GM23338 (cell line): ENCODE measurements at regions not wholly inside any gene's neighbourhood (a gene's known extent, or its start where the extent isn't known, plus 50 kb on each side); places are given as distances from the start of the nearest gene placed in this dataset.

Source experiments
- ATAC-seq: fragments of 200-7000 bp; cut with Tn5 transposase; 3 replicates; pipeline ENCODE4 v1.9.1; 2020
- DNase-seq: peaks from one replicate; pipeline ENCODE4 v3.0.0-alpha.2; 2015; ENCODE audit warnings: low spot score
- H2AFZ ChIP-seq: fragments of 200-600 bp; sonication (generic); 2 replicates; pipeline ENCODE4 v1.8.0; 2016; ENCODE audit warnings: antibody characterized with exemption, mild to moderate bottlenecking, moderate library complexity
- H3F3A ChIP-seq: fragments of 200-600 bp; sonication (generic); replicated peaks from 2 replicates; pipeline ENCODE4 v1.8.0; 2017; ENCODE audit warnings: antibody characterized with exemption, mixed run types, low read depth
- H3K27ac ChIP-seq: fragments of 200-600 bp; sonication (generic); 2 replicates; pipeline ENCODE4 v1.6.1; 2016; ENCODE audit warnings: low read depth
- H3K27me3 ChIP-seq: fragments of 200-600 bp; sonication (generic); 2 replicates; pipeline ENCODE4 v1.8.0; 2016; ENCODE audit warnings: mild to moderate bottlenecking, mixed run types, moderate library complexity; ENCODE audit not compliant: insufficient read depth
- H3K36me3 ChIP-seq: fragments of 200-600 bp; sonication (generic); 2 replicates; pipeline ENCODE4 v1.8.0; 2016; ENCODE audit warnings: mild to moderate bottlenecking; ENCODE audit not compliant: insufficient read depth
- H3K4me1 ChIP-seq: fragments of 200-600 bp; sonication (generic); 2 replicates; pipeline ENCODE4 v1.8.0; 2016; ENCODE audit warnings: mild to moderate bottlenecking, moderate library complexity; ENCODE audit not compliant: insufficient read depth
- H3K4me2 ChIP-seq: fragments of 200-600 bp; sonication (generic); 2 replicates; pipeline ENCODE4 v1.7.1; 2017; ENCODE audit warnings: mixed run types
- H3K4me3 ChIP-seq: fragments of 200-600 bp; sonication (generic); 2 replicates; pipeline ENCODE4 v1.6.1; 2016; ENCODE audit warnings: mixed run types
- H3K79me2 ChIP-seq: fragments of 200-600 bp; sonication (generic); replicated peaks from 2 replicates; pipeline ENCODE4 v1.8.0; 2017; ENCODE audit warnings: mild to moderate bottlenecking; ENCODE audit not compliant: insufficient read depth
- H3K9me2 ChIP-seq: fragments of 200-600 bp; sonication (generic); 2 replicates; pipeline ENCODE4 v1.8.0; 2017; ENCODE audit not compliant: insufficient read depth
- H4K20me1 ChIP-seq: fragments of 200-600 bp; sonication (generic); replicated peaks from 2 replicates; pipeline ENCODE4 v1.8.0; 2017; ENCODE audit warnings: mild to moderate bottlenecking; ENCODE audit not compliant: insufficient read depth
- H3K27ac Mint-ChIP-seq: 2 replicates; pipeline ENCODE4 v1.8.0; 2020; ENCODE audit warnings: inconsistent platforms, mild to moderate bottlenecking, moderate library complexity, mixed read lengths
- H3K27me3 Mint-ChIP-seq: 3 replicates; pipeline ENCODE4 v1.8.0; 2022; ENCODE audit warnings: low read depth, mild to moderate bottlenecking, moderate library complexity, mixed read lengths, inconsistent platforms; ENCODE audit not compliant: insufficient read depth, poor library complexity
- H3K36me3 Mint-ChIP-seq: 3 replicates; pipeline ENCODE4 v1.8.0; 2021; ENCODE audit warnings: low read depth, mild to moderate bottlenecking, inconsistent platforms, moderate library complexity, mixed read lengths
- H3K4me1 Mint-ChIP-seq: 3 replicates; pipeline ENCODE4 v1.8.0; 2020; ENCODE audit warnings: mild to moderate bottlenecking, inconsistent platforms, mixed read lengths
- H3K4me3 Mint-ChIP-seq: 3 replicates; pipeline ENCODE4 v1.8.0; 2021; ENCODE audit warnings: moderate library complexity, mild to moderate bottlenecking, inconsistent platforms, mixed read lengths
- H3K9me3 Mint-ChIP-seq: 3 replicates; pipeline ENCODE4 v1.8.0; 2020; ENCODE audit warnings: moderate library complexity, mild to moderate bottlenecking, inconsistent platforms, mixed read lengths
- CREB1 ChIP-seq: fragments of 250-450 bp; sonication (Bioruptor Pico); IDR thresholded peaks from 2 replicates; pipeline ENCODE4 v1.5.0; 2020; ENCODE audit warnings: low read depth, mild to moderate bottlenecking, moderate library complexity
- EZH2 ChIP-seq: fragments of 200-600 bp; sonication (generic); IDR thresholded peaks from one replicate; pipeline ENCODE4 v1.8.0; 2017; ENCODE audit warnings: antibody characterized with exemption, mild to moderate bottlenecking, low read depth; ENCODE audit not compliant: unreplicated experiment
- NANOG ChIP-seq: IDR thresholded peaks from 2 replicates; pipeline ENCODE4 v1.6.1; 2016; ENCODE audit warnings: antibody characterized with exemption, borderline replicate concordance
- POLR2AphosphoS5 ChIP-seq: IDR thresholded peaks from 2 replicates; pipeline ENCODE4 v1.6.1; 2016; ENCODE audit warnings: antibody characterized with exemption, low read depth
- ZNF114 ChIP-seq: fragments of 250-450 bp; sonication (Bioruptor Pico); IDR thresholded peaks from 2 replicates; pipeline ENCODE4 v1.5.0; 2020; ENCODE audit warnings: mild to moderate bottlenecking, moderate library complexity
- ZNF331 ChIP-seq: fragments of 250-450 bp; sonication (Bioruptor Pico); IDR thresholded peaks from 2 replicates; pipeline ENCODE4 v1.5.0; 2020; ENCODE audit warnings: low read depth, mild to moderate bottlenecking, moderate library complexity
- TF ChIP-seq, protein P1 (sequence below): fragments of 250-450 bp; sonication (Bioruptor Pico); IDR thresholded peaks from 2 replicates; pipeline ENCODE4 v1.5.0; 2020; ENCODE audit warnings: mild to moderate bottlenecking, moderate library complexity
- TF ChIP-seq, protein P2 (sequence below): IDR thresholded peaks from 2 replicates; pipeline ENCODE4 v1.6.1; 2016; ENCODE audit warnings: antibody characterized with exemption
- TF ChIP-seq, protein P3 (sequence below): IDR thresholded peaks from one replicate; pipeline ENCODE4 v1.6.1; 2018; ENCODE audit warnings: antibody characterized with exemption; ENCODE audit not compliant: unreplicated experiment

GRCh38 chr2:121075006-121075551 lies 209.9 kb downstream of the TFCP2L1 start:
- Histone ChIP-seq H3K79me2 (no peaks in the 10 kb centered on the region), H4K20me1 (no peaks in the 10 kb centered on the region), H3K27ac (no peak overlapping the region), H3F3A (peaks cover 14% of the 10 kb centered on the region), H3K9me2 (no peaks in the 10 kb centered on the region), H3K4me2 (peak overlapping the region; percentile 84), H2AFZ (no peak overlapping the region), H3K4me1 (peaks cover 12% of the 10 kb centered on the region), H3K4me3 (peak overlapping the region; percentile 53), H3K36me3 (no peaks in the 10 kb centered on the region), H3K27me3 (peaks cover 29% of the 10 kb centered on the region)
- Mint-ChIP-seq H3K4me1 (peaks cover 7% of the 10 kb centered on the region), H3K9me3 (no peaks in the 10 kb centered on the region), H3K27ac (peak overlapping the region; percentile 88), H3K36me3 (no peaks in the 10 kb centered on the region; the same call in 2 of the 3 replicates), H3K4me3 (peak overlapping the region; percentile 73), H3K27me3 (peaks cover 46% of the 10 kb centered on the region)
- TF ChIP-seq ZNF331 (CRISPR knock-in tag) (peak; percentile 75), POLR2AphosphoS5 (peak; percentile 100), CREB1 (peak; percentile 80), EZH2 (no peak), NANOG (peak; percentile 36; the same call in 1 of the 2 replicates), ZNF114 (CRISPR knock-in tag) (peak; percentile 95)
- TF ChIP-seq, protein P1, sequence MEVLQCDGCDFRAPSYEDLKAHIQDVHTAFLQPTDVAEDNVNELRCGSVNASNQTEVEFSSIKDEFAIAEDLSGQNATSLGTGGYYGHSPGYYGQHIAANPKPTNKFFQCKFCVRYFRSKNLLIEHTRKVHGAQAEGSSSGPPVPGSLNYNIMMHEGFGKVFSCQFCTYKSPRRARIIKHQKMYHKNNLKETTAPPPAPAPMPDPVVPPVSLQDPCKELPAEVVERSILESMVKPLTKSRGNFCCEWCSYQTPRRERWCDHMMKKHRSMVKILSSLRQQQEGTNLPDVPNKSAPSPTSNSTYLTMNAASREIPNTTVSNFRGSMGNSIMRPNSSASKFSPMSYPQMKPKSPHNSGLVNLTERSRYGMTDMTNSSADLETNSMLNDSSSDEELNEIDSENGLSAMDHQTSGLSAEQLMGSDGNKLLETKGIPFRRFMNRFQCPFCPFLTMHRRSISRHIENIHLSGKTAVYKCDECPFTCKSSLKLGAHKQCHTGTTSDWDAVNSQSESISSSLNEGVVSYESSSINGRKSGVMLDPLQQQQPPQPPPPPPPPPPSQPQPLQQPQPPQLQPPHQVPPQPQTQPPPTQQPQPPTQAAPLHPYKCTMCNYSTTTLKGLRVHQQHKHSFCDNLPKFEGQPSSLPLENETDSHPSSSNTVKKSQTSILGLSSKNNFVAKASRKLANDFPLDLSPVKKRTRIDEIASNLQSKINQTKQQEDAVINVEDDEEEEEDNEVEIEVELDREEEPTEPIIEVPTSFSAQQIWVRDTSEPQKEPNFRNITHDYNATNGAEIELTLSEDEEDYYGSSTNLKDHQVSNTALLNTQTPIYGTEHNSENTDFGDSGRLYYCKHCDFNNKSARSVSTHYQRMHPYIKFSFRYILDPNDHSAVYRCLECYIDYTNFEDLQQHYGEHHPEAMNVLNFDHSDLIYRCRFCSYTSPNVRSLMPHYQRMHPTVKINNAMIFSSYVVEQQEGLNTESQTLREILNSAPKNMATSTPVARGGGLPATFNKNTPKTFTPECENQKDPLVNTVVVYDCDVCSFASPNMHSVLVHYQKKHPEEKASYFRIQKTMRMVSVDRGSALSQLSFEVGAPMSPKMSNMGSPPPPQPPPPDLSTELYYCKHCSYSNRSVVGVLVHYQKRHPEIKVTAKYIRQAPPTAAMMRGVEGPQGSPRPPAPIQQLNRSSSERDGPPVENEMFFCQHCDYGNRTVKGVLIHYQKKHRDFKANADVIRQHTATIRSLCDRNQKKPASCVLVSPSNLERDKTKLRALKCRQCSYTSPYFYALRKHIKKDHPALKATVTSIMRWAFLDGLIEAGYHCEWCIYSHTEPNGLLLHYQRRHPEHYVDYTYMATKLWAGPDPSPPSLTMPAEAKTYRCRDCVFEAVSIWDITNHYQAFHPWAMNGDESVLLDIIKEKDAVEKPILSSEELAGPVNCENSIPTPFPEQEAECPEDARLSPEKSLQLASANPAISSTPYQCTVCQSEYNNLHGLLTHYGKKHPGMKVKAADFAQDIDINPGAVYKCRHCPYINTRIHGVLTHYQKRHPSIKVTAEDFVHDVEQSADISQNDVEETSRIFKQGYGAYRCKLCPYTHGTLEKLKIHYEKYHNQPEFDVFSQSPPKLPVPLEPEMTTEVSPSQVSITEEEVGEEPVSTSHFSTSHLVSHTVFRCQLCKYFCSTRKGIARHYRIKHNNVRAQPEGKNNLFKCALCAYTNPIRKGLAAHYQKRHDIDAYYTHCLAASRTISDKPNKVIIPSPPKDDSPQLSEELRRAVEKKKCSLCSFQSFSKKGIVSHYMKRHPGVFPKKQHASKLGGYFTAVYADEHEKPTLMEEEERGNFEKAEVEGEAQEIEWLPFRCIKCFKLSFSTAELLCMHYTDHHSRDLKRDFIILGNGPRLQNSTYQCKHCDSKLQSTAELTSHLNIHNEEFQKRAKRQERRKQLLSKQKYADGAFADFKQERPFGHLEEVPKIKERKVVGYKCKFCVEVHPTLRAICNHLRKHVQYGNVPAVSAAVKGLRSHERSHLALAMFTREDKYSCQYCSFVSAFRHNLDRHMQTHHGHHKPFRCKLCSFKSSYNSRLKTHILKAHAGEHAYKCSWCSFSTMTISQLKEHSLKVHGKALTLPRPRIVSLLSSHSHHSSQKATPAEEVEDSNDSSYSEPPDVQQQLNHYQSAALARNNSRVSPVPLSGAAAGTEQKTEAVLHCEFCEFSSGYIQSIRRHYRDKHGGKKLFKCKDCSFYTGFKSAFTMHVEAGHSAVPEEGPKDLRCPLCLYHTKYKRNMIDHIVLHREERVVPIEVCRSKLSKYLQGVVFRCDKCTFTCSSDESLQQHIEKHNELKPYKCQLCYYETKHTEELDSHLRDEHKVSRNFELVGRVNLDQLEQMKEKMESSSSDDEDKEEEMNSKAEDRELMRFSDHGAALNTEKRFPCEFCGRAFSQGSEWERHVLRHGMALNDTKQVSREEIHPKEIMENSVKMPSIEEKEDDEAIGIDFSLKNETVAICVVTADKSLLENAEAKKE (CRISPR knock-in tag): peak; percentile 86
- TF ChIP-seq, protein P2, sequence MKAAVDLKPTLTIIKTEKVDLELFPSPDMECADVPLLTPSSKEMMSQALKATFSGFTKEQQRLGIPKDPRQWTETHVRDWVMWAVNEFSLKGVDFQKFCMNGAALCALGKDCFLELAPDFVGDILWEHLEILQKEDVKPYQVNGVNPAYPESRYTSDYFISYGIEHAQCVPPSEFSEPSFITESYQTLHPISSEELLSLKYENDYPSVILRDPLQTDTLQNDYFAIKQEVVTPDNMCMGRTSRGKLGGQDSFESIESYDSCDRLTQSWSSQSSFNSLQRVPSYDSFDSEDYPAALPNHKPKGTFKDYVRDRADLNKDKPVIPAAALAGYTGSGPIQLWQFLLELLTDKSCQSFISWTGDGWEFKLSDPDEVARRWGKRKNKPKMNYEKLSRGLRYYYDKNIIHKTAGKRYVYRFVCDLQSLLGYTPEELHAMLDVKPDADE: peak; percentile 85; the same call in 1 of the 2 replicates
- TF ChIP-seq, protein P3, sequence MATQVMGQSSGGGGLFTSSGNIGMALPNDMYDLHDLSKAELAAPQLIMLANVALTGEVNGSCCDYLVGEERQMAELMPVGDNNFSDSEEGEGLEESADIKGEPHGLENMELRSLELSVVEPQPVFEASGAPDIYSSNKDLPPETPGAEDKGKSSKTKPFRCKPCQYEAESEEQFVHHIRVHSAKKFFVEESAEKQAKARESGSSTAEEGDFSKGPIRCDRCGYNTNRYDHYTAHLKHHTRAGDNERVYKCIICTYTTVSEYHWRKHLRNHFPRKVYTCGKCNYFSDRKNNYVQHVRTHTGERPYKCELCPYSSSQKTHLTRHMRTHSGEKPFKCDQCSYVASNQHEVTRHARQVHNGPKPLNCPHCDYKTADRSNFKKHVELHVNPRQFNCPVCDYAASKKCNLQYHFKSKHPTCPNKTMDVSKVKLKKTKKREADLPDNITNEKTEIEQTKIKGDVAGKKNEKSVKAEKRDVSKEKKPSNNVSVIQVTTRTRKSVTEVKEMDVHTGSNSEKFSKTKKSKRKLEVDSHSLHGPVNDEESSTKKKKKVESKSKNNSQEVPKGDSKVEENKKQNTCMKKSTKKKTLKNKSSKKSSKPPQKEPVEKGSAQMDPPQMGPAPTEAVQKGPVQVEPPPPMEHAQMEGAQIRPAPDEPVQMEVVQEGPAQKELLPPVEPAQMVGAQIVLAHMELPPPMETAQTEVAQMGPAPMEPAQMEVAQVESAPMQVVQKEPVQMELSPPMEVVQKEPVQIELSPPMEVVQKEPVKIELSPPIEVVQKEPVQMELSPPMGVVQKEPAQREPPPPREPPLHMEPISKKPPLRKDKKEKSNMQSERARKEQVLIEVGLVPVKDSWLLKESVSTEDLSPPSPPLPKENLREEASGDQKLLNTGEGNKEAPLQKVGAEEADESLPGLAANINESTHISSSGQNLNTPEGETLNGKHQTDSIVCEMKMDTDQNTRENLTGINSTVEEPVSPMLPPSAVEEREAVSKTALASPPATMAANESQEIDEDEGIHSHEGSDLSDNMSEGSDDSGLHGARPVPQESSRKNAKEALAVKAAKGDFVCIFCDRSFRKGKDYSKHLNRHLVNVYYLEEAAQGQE: no peak
- DNase-seq: peak; percentile 94
- peak; percentile 69 for ATAC-seq
